ENCODE measurements at regions not wholly inside any gene's neighbourhood (a gene's known extent, or its start where the extent isn't known, plus 50 kb on each side); places are given as distances from the start of the nearest gene placed in this dataset.

GRCh38 chr11:42179216-42179615 lies 719.8 kb upstream of the LRRC4C start:
- TF ChIP-seq POLR2AphosphoS5 (IDR thresholded peaks at IDR 0.05) (no peak), CTCF (IDR thresholded peaks at IDR 0.05) (no peak)

Measured in transverse colon (tissue), 4 donors.